GM18867 (cell line): ENCODE measurements at regions not wholly inside any gene's neighbourhood (a gene's known extent, or its start where the extent isn't known, plus 50 kb on each side); places are given as distances from the start of the nearest gene placed in this dataset.
"Not testable (repeated sequence)": the region's sequence is repeated elsewhere in the genome, so short reads cannot be mapped to it uniquely, and the experiment has no call there.

ENCODE experiments used
- ATAC-seq: cut with Tn5 transposase; IDR thresholded peaks from one replicate; pipeline ENCODE4 v1.9.1; 2021; ENCODE audit warnings: mild to moderate bottlenecking, moderate library complexity; ENCODE audit not compliant: unreplicated experiment

- ATAC-seq = no peak
Measured at GRCh38 chr16:51306116-51306515, 155.0 kb upstream of the SALL1 start.

GRCh38 chr16:51305337-51305736 is 154.3 kb upstream of the SALL1 start:
- ATAC-seq = no peak

- ATAC-seq = no peak
Measured at GRCh38 chr16:51302042-51302441, 151.0 kb upstream of the SALL1 start.

GRCh38 chr16:51298800-51299199 is 147.7 kb upstream of the SALL1 start:
- ATAC-seq = no peak

- ATAC-seq = no peak
Measured at GRCh38 chr16:51290442-51291285, 139.6 kb upstream of the SALL1 start.

GRCh38 chr16:51289336-51289735 is 138.3 kb upstream of the SALL1 start:
- no peak for ATAC-seq

GRCh38 chr16:51287121-51287755 is 136.2 kb upstream of the SALL1 start:
- no peak for ATAC-seq

GRCh38 chr16:51286272-51286671 is 135.2 kb upstream of the SALL1 start:
- no peak for ATAC-seq

- no peak for ATAC-seq
Measured at GRCh38 chr16:51276336-51276735, 125.3 kb upstream of the SALL1 start.

- ATAC-seq = no peak
Measured at GRCh38 chr16:51272420-51272819, 121.3 kb upstream of the SALL1 start.

- ATAC-seq = no peak
Measured at GRCh38 chr16:51271156-51271701, 120.2 kb upstream of the SALL1 start.

GRCh38 chr16:51268237-51268636 is 117.2 kb upstream of the SALL1 start:
- ATAC-seq = no peak

GRCh38 chr16:51267681-51268080 is 116.6 kb upstream of the SALL1 start:
- no peak for ATAC-seq

- no peak for ATAC-seq
Measured at GRCh38 chr16:51262428-51262827, 111.4 kb upstream of the SALL1 start.

- no peak for ATAC-seq
Measured at GRCh38 chr16:51261919-51262318, 110.8 kb upstream of the SALL1 start.

GRCh38 chr16:51255349-51255972 is 104.4 kb upstream of the SALL1 start:
- ATAC-seq = no peak

- ATAC-seq = not testable (repeated sequence)
Measured at GRCh38 chr16:51254390-51254789, 103.3 kb upstream of the SALL1 start.

- no peak for ATAC-seq
Measured at GRCh38 chr16:51248217-51248616, 97.1 kb upstream of the SALL1 start.

GRCh38 chr16:51245658-51245995 is 94.6 kb upstream of the SALL1 start:
- no peak for ATAC-seq

GRCh38 chr16:51244887-51245657 is 94.0 kb upstream of the SALL1 start:
- ATAC-seq = no peak

- no peak for ATAC-seq
Measured at GRCh38 chr16:51243936-51244436, 92.9 kb upstream of the SALL1 start.
